WERI-Rb-1 (cell line): ENCODE measurements at regions not wholly inside any gene's neighbourhood (a gene's known extent, or its start where the extent isn't known, plus 50 kb on each side); places are given as distances from the start of the nearest gene placed in this dataset.

ENCODE experiments used
- DNase-seq: peaks from one replicate; pipeline ENCODE4 v3.0.0-alpha.2; 2020
- H3K27ac ChIP-seq: fragments of 250-450 bp; sonication (Bioruptor Pico); 2 replicates; pipeline ENCODE4 v1.5.1; 2020; ENCODE audit warnings: mild to moderate bottlenecking, moderate library complexity
- H3K27me3 ChIP-seq: fragments of 250-450 bp; sonication (Bioruptor Pico); 2 replicates; pipeline ENCODE4 v1.5.1; 2021; ENCODE audit warnings: mild to moderate bottlenecking, low read depth, moderate library complexity; ENCODE audit not compliant: insufficient read depth, severe bottlenecking
- H3K36me3 ChIP-seq: fragments of 250-450 bp; sonication (Bioruptor Pico); 2 replicates; pipeline ENCODE4 v1.5.1; 2020; ENCODE audit warnings: mild to moderate bottlenecking, moderate library complexity
- H3K4me3 ChIP-seq: 2 replicates; pipeline ENCODE4 v1.5.1; 2011; ENCODE audit warnings: low read depth, mild to moderate bottlenecking, control low read depth, low read length
- H3K9me3 ChIP-seq: fragments of 250-450 bp; sonication (Bioruptor Pico); 2 replicates; pipeline ENCODE4 v1.5.1; 2021; ENCODE audit warnings: mild to moderate bottlenecking, moderate library complexity; ENCODE audit not compliant: severe bottlenecking
- CTCF ChIP-seq: IDR thresholded peaks from 2 replicates; pipeline ENCODE4 v1.5.1; 2011; ENCODE audit warnings: low read depth, mild to moderate bottlenecking, control low read depth, inconsistent platforms, low read length

- Histone ChIP-seq H3K4me3 (no peak overlapping the region), H3K9me3 (no peaks in the 10 kb centered on the region), H3K27me3 (no peaks in the 10 kb centered on the region), H3K36me3 (no peaks in the 10 kb centered on the region), H3K27ac (no peak overlapping the region)
- TF ChIP-seq CTCF = no peak
- DNase-seq = no peak
Observed at GRCh38 chr12:76277480-76277879, 70.7 kb downstream of the BBS10 start.

GRCh38 chr12:76276499-76277151 is 71.6 kb downstream of the BBS10 start:
- Histone ChIP-seq H3K36me3 (no peaks in the 10 kb centered on the region), H3K4me3 (no peak overlapping the region), H3K9me3 (no peaks in the 10 kb centered on the region), H3K27me3 (no peaks in the 10 kb centered on the region), H3K27ac (no peak overlapping the region)
- DNase-seq = no peak
- no peak for TF ChIP-seq CTCF

GRCh38 chr12:76275511-76276093 is 72.6 kb downstream of the BBS10 start:
- Histone ChIP-seq H3K27me3 (no peaks in the 10 kb centered on the region), H3K36me3 (no peaks in the 10 kb centered on the region), H3K4me3 (no peak overlapping the region), H3K9me3 (no peaks in the 10 kb centered on the region), H3K27ac (no peak overlapping the region)
- TF ChIP-seq CTCF = no peak
- no peak for DNase-seq

GRCh38 chr12:76274420-76275083 is 73.7 kb downstream of the BBS10 start:
- no peak overlapping the region for H3K27ac ChIP-seq
- no peaks in the 10 kb centered on the region for H3K36me3 ChIP-seq
- no peaks in the 10 kb centered on the region for H3K27me3 ChIP-seq
- H3K9me3 ChIP-seq = no peaks in the 10 kb centered on the region
- no peak for DNase-seq
- no peak overlapping the region for H3K4me3 ChIP-seq
- no peak for TF ChIP-seq CTCF

- no peaks in the 10 kb centered on the region for H3K36me3 ChIP-seq
- H3K4me3 ChIP-seq = no peak overlapping the region
- H3K27me3 ChIP-seq = no peaks in the 10 kb centered on the region
- DNase-seq = no peak
- no peak overlapping the region for H3K27ac ChIP-seq
- H3K9me3 ChIP-seq = no peaks in the 10 kb centered on the region
- no peak for TF ChIP-seq CTCF
Observed at GRCh38 chr12:76272287-76272686, 75.9 kb downstream of the BBS10 start.
